Hematopoietic multipotent progenitor cell treated with erythropoietin and hydrocortisone succinate and interleukin-3 and kit ligand, for 4 days (in vitro differentiated cells): ENCODE measurements at regions not wholly inside any gene's neighbourhood (a gene's known extent, or its start where the extent isn't known, plus 50 kb on each side); places are given as distances from the start of the nearest gene placed in this dataset.
A peak's percentile ranks its signal among the peaks of the same experiment; 100 is the strongest.

Experiments used
- DNase-seq: peaks from one replicate; pipeline ENCODE4 v3.0.0-alpha.2; 2015

- DNase-seq = peak; percentile 54
Measured at GRCh38 chr4:138555584-138555983, 313.4 kb upstream of the SLC7A11 start.

- DNase-seq = no peak
Measured at GRCh38 chr4:138555108-138555507, 313.0 kb upstream of the SLC7A11 start.

- DNase-seq = no peak
Measured at GRCh38 chr4:138553001-138553845, 311.1 kb upstream of the SLC7A11 start.

- DNase-seq = no peak
Measured at GRCh38 chr4:138542191-138542776, 300.1 kb upstream of the SLC7A11 start.

- DNase-seq = no peak
Measured at GRCh38 chr4:138540056-138540800, 298.1 kb upstream of the SLC7A11 start.

- DNase-seq = no peak
Measured at GRCh38 chr4:138538743-138539142, 296.6 kb upstream of the SLC7A11 start.

GRCh38 chr4:138537731-138538490 lies 295.8 kb upstream of the SLC7A11 start:
- DNase-seq = no peak

GRCh38 chr4:138535316-138535715 lies 293.2 kb upstream of the SLC7A11 start:
- no peak for DNase-seq

- DNase-seq = peak; percentile 44
Measured at GRCh38 chr4:138522366-138522765, 280.2 kb upstream of the SLC7A11 start.

- no peak for DNase-seq
Measured at GRCh38 chr4:138521809-138522208, 279.7 kb upstream of the SLC7A11 start.

- DNase-seq = no peak
Measured at GRCh38 chr4:138519436-138519835, 277.3 kb upstream of the SLC7A11 start.

- no peak for DNase-seq
Measured at GRCh38 chr4:138513535-138513934, 271.4 kb upstream of the SLC7A11 start.

- no peak for DNase-seq
Measured at GRCh38 chr4:138512756-138513155, 270.6 kb upstream of the SLC7A11 start.

- DNase-seq = peak; percentile 2
Measured at GRCh38 chr4:138510053-138510452, 267.9 kb upstream of the SLC7A11 start.

GRCh38 chr4:138509346-138509745 lies 267.2 kb upstream of the SLC7A11 start:
- no peak for DNase-seq

GRCh38 chr4:138507522-138507921 lies 265.4 kb upstream of the SLC7A11 start:
- no peak for DNase-seq

GRCh38 chr4:138501614-138502013 lies 259.5 kb upstream of the SLC7A11 start:
- no peak for DNase-seq

- no peak for DNase-seq
Measured at GRCh38 chr4:138500869-138501268, 258.7 kb upstream of the SLC7A11 start.

- no peak for DNase-seq
Measured at GRCh38 chr4:138499627-138500026, 257.5 kb upstream of the SLC7A11 start.

- peak; percentile 77 for DNase-seq
Measured at GRCh38 chr4:138494931-138495330, 252.8 kb upstream of the SLC7A11 start.

GRCh38 chr4:138494116-138494515 lies 252.0 kb upstream of the SLC7A11 start:
- no peak for DNase-seq

- peak; percentile 12 for DNase-seq
Measured at GRCh38 chr4:138492176-138492575, 250.0 kb upstream of the SLC7A11 start.

GRCh38 chr4:138488533-138488932 lies 246.4 kb upstream of the SLC7A11 start:
- DNase-seq = no peak
